Stomach smooth muscle (tissue), 2 donors: ENCODE measurements at regions not wholly inside any gene's neighbourhood (a gene's known extent, or its start where the extent isn't known, plus 50 kb on each side); places are given as distances from the start of the nearest gene placed in this dataset.

ENCODE experiments used
- H3K27ac ChIP-seq: one replicate; pipeline ENCODE4 v1.7.0; 2013; ENCODE audit warnings: mild to moderate bottlenecking, low read length, inconsistent platforms
- H3K27me3 ChIP-seq, 2 donors: one replicate each; pipeline ENCODE4 v1.7.0; 2013; ENCODE audit warnings: low read length in 2 of 2; ENCODE audit not compliant: insufficient read depth in 2 of 2, control insufficient read depth in 1 of 2
- H3K36me3 ChIP-seq, 2 donors: one replicate each; pipeline ENCODE4 v1.7.0; 2013; ENCODE audit warnings: low read length in 2 of 2; ENCODE audit not compliant: control insufficient read depth in 2 of 2, insufficient read depth in 2 of 2
- H3K4me1 ChIP-seq: one replicate; pipeline ENCODE4 v1.7.0; 2013; ENCODE audit warnings: low read length; ENCODE audit not compliant: control insufficient read depth, insufficient read depth
- H3K4me3 ChIP-seq, 2 donors: one replicate each; pipeline ENCODE4 v1.7.0; 2013; ENCODE audit warnings: low read length in 2 of 2
- H3K9ac ChIP-seq, 2 donors: one replicate each; pipeline ENCODE4 v1.7.0; 2013; ENCODE audit warnings: low read length in 2 of 2, mild to moderate bottlenecking in 1 of 2
- H3K9me3 ChIP-seq, 2 donors: one replicate each; pipeline ENCODE4 v1.7.0; 2013; ENCODE audit warnings: low read length in 2 of 2; ENCODE audit not compliant: control insufficient read depth in 2 of 2
- donor health status: healthy.
- donor health status: Pancreatic carcinoma.

- Histone ChIP-seq H3K9ac (no peak overlapping the region), H3K27me3 (no peaks in the 10 kb centered on the region), H3K27ac (no peak overlapping the region), H3K36me3 (no peaks in the 10 kb centered on the region), H3K9me3 (no peaks in the 10 kb centered on the region), H3K4me3 (no peak overlapping the region), H3K4me1 (no peaks in the 10 kb centered on the region)
These were observed 108.3 kb upstream of the HDAC9 start for GRCh38 chr7:18387191-18387735.

GRCh38 chr7:18390535-18390907 lies 105.0 kb upstream of the HDAC9 start:
- H3K4me3 ChIP-seq, result no peak overlapping the region
- H3K9me3 ChIP-seq, result no peaks in the 10 kb centered on the region
- H3K27me3 ChIP-seq, result no peaks in the 10 kb centered on the region
- H3K36me3 ChIP-seq, result no peaks in the 10 kb centered on the region
- H3K4me1 ChIP-seq, result no peaks in the 10 kb centered on the region
- H3K27ac ChIP-seq, result no peak overlapping the region
- H3K9ac ChIP-seq, result no peak overlapping the region

- Histone ChIP-seq H3K9ac (no peak overlapping the region), H3K36me3 (no peaks in the 10 kb centered on the region), H3K27me3 (no peaks in the 10 kb centered on the region), H3K9me3 (no peaks in the 10 kb centered on the region), H3K4me1 (no peaks in the 10 kb centered on the region), H3K27ac (no peak overlapping the region), H3K4me3 (no peak overlapping the region)
These were observed 102.0 kb upstream of the HDAC9 start for GRCh38 chr7:18393465-18394118.

GRCh38 chr7:18395868-18396267 lies 99.7 kb upstream of the HDAC9 start:
- Histone ChIP-seq H3K9me3 (no peaks in the 10 kb centered on the region), H3K36me3 (no peaks in the 10 kb centered on the region), H3K9ac (no peak overlapping the region), H3K4me3 (no peak overlapping the region), H3K4me1 (no peaks in the 10 kb centered on the region), H3K27ac (no peak overlapping the region), H3K27me3 (no peaks in the 10 kb centered on the region)

- H3K36me3 ChIP-seq, result no peaks in the 10 kb centered on the region
- no peak overlapping the region for H3K9ac ChIP-seq
- no peaks in the 10 kb centered on the region for H3K27me3 ChIP-seq
These were observed 98.6 kb upstream of the HDAC9 start for GRCh38 chr7:18396953-18397352.

GRCh38 chr7:18399436-18400235 lies 95.9 kb upstream of the HDAC9 start:
- Histone ChIP-seq H3K4me1 (no peaks in the 10 kb centered on the region), H3K27me3 (no peaks in the 10 kb centered on the region), H3K9me3 (no peaks in the 10 kb centered on the region), H3K4me3 (no peak overlapping the region), H3K36me3 (no peaks in the 10 kb centered on the region), H3K27ac (no peak overlapping the region), H3K9ac (no peak overlapping the region)

More at GRCh38 chr7:18396953-18397352, 98.6 kb upstream of the HDAC9 start:
- Histone ChIP-seq H3K9me3 (no peaks in the 10 kb centered on the region), H3K27ac (no peak overlapping the region), H3K4me3 (no peak overlapping the region), H3K4me1 (no peaks in the 10 kb centered on the region)

GRCh38 chr7:18400275-18400674 lies 95.3 kb upstream of the HDAC9 start:
- Histone ChIP-seq H3K4me1 (no peaks in the 10 kb centered on the region), H3K27ac (no peak overlapping the region), H3K36me3 (no peaks in the 10 kb centered on the region), H3K9me3 (no peaks in the 10 kb centered on the region), H3K27me3 (no peaks in the 10 kb centered on the region), H3K9ac (no peak overlapping the region), H3K4me3 (no peak overlapping the region)

- no peaks in the 10 kb centered on the region for H3K9me3 ChIP-seq
- no peaks in the 10 kb centered on the region for H3K4me1 ChIP-seq
- H3K4me3 ChIP-seq, result no peak overlapping the region
- no peaks in the 10 kb centered on the region for H3K36me3 ChIP-seq
- H3K27ac ChIP-seq, result no peak overlapping the region
- no peak overlapping the region for H3K9ac ChIP-seq
- no peaks in the 10 kb centered on the region for H3K27me3 ChIP-seq
These were observed 94.8 kb upstream of the HDAC9 start for GRCh38 chr7:18400726-18401125.

GRCh38 chr7:18401757-18402156 lies 93.8 kb upstream of the HDAC9 start:
- Histone ChIP-seq H3K9me3 (no peaks in the 10 kb centered on the region), H3K27ac (no peak overlapping the region), H3K27me3 (no peaks in the 10 kb centered on the region), H3K9ac (no peak overlapping the region), H3K36me3 (no peaks in the 10 kb centered on the region), H3K4me3 (no peak overlapping the region), H3K4me1 (no peaks in the 10 kb centered on the region)

GRCh38 chr7:18402488-18403183 lies 92.9 kb upstream of the HDAC9 start:
- no peak overlapping the region for H3K4me3 ChIP-seq
- H3K27me3 ChIP-seq, result no peaks in the 10 kb centered on the region
- no peaks in the 10 kb centered on the region for H3K36me3 ChIP-seq
- no peaks in the 10 kb centered on the region for H3K9me3 ChIP-seq
- H3K4me1 ChIP-seq, result no peaks in the 10 kb centered on the region
- no peak overlapping the region for H3K27ac ChIP-seq
- H3K9ac ChIP-seq, result no peak overlapping the region
